HG03520 (cell line): ENCODE measurements at regions not wholly inside any gene's neighbourhood (a gene's known extent, or its start where the extent isn't known, plus 50 kb on each side); places are given as distances from the start of the nearest gene placed in this dataset.
A peak's percentile ranks its signal among the peaks of the same experiment; 100 is the strongest.

ENCODE experiments used
- ATAC-seq: cut with Tn5 transposase; IDR thresholded peaks from one replicate; pipeline ENCODE4 v1.9.1; 2021; ENCODE audit warnings: mild to moderate bottlenecking, moderate library complexity; ENCODE audit not compliant: unreplicated experiment

- ATAC-seq = peak; percentile 80
Measured at GRCh38 chr9:14560194-14560593, 133.0 kb downstream of the ZDHHC21 start.

DNA sequence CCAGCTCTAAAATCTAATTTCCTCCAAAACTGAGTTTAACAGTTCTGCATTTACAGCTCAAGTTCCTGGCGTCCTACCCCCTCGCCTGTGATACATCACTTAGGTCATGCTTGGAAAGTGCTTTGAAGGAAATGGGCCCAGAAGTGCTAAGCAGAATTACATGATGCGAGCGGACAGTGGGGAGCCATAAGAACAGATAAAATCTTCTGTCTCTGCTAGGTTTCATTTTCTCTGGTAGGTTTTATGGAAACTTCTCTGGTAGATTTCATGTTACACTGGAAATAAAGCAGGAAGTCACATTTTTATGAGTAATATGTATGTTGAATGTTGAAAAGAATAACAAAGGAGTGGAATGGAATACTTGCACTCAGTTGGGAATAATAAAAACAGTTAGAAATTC lies 138.3 kb downstream of the ZDHHC21 start:
- no peak for ATAC-seq

GRCh38 chr9:14547245-14548060 lies 145.8 kb downstream of the ZDHHC21 start:
- ATAC-seq = no peak

DNA sequence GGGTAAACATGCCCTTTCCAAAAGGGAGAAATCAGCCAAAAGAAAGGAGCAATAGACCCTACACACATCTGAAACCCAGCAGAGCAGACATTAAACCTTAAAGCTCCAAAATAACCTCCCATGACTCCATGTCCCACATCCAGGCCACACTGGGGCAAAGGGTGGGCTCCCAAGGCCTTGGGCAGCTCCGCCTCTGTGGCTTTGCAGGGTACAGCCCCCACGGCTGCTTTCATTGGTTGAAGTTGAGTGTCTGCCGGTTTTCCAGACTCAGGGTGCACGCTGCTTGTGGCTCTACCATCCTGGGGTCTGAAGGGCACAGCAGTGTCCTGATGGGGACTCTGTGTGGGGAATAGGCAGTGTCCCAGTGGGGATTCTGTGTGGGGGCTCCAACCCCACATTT lies 146.5 kb downstream of the ZDHHC21 start:
- ATAC-seq = no peak

- ATAC-seq = no peak
Measured at GRCh38 chr9:14542071-14542470, 151.2 kb downstream of the ZDHHC21 start.

DNA sequence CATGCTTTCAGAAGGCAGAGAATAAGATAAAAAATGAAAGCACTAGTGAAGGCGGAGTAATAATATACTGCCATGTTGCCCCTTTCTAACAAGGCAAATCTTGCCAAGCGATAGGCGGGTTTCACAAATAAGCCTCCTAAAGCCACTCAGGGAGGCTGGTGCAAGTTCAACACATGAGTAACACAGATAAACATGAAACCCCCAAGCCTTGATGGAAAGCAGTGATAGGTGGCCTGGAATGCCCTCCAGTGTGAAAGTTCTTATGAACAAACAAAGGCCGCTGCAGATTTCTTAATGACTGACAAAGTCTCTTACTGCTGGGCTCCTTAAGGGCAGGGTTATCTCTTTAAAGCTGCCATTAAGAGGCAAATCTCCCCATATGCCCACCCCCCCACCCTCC lies 154.7 kb downstream of the ZDHHC21 start:
- ATAC-seq = no peak

- no peak for ATAC-seq
Measured at GRCh38 chr9:14535161-14535955, 157.9 kb downstream of the ZDHHC21 start.

DNA sequence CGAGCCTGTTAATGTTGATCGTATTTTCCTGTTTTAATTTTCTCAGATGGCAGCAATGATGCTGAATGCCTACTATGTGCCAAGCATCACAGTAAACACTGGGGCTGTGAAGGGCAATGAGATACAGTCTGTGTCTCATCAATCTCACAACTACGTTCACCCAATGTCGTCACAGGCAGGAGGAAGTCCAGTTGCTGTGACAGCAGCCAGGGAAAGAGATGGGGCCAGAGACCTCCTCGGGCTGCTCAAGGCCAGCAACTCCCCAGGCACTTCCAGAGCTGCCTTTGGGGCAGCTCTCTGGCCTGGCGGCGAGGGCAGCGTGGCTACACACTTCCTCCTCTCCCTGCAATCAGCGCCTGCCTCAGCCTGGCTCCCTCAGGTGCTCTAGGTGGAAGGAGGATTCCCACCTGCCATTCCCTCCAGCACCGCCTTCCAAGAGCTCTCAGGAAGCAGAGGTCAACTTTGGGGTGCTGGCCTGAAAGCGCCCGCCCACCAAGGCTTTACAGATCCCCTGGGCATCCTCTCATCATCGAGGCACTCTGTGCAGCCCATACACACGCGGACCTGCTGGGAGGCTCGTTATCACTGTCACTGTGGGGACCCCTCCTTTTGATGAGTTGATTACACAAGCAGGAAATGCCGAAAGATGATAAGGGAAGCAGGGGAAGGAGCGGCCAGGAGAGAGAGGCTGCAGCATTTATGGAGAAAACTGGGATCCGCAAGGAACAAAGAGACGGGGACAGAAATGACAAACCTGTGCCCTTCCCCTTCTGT lies 159.2 kb downstream of the ZDHHC21 start:
- ATAC-seq = no peak

GRCh38 chr9:14532456-14533115 lies 160.6 kb downstream of the ZDHHC21 start:
- no peak for ATAC-seq

DNA sequence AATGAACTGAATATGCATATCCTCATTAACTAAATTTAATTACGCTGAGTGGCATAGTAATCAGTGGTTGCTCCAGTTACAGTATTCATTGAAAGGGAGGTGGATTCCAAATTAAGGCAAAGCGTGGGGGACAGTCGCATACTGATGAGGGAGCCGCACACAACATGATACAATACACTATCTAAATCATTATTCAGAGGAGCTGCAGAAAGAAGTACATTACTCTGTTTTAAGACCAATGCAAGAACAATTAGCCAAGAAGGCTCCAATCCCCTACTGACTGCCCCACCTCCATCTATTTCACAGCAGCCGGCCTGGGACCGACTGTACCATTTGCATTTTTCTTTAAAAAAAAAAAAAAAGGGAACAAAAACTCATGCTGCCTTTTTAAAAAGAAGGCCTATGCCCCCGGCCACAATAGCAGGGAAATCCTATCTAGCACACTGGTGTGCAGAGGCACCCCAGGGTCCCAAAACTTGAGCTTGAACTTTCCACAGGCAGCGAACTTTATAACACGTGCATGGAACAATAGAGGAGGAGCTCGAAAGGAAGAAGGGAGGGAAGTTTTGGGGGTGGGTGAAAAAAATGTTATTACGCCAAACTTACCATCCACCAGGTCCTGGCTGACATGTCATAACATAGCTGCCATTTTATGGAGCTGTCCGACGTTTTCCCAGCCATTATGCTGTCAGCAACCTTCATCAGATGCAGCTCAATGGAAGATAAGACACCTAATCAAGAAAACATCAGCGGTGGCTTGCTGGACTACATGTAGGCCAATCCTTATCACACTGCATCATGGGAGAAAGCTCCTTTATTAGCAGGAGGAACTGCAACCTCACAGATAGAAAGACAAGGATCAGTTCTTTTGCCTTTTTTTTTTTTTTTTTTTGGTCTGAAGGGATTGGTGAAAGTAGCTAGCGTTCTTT lies 161.6 kb downstream of the ZDHHC21 start:
- no peak for ATAC-seq

GRCh38 chr9:14530841-14531240 lies 162.4 kb downstream of the ZDHHC21 start:
- no peak for ATAC-seq

DNA sequence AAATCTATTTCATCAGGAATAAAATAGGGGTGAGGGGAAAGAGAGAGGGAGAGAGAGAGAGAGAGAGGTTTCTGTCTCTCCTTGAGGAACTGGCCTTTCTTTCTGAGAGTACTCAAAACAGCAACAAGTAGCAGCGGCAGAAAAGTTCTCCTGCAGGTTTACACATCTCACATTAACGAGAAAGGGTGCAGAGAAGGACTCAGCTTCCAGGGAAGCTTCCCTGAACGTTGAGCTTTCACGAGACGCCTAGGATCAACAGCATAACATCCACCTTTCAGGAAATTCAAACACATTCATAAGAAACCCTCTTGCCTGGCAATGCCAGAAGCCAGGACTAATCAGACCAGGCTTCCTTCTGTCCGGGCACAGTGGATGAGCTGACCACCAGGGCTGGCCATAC lies 162.9 kb downstream of the ZDHHC21 start:
- ATAC-seq = no peak

DNA sequence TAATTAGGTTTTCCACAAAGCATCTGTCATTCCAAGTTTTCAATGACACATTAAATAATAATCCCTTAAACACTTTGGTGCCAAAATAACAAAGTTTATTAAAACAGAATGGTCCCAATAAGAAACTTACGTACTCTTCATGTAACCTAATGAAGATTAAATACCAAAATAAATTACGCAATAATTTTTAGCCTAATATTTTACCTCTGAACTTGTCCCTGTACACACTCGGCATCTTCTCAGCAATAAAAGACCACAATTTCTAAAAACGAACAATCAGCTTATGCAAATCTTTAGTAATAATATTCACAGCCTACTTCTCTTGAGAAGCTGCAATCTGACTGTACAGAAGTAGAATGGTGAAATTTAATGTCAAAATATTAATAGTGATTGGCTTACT lies 163.6 kb downstream of the ZDHHC21 start:
- no peak for ATAC-seq

DNA sequence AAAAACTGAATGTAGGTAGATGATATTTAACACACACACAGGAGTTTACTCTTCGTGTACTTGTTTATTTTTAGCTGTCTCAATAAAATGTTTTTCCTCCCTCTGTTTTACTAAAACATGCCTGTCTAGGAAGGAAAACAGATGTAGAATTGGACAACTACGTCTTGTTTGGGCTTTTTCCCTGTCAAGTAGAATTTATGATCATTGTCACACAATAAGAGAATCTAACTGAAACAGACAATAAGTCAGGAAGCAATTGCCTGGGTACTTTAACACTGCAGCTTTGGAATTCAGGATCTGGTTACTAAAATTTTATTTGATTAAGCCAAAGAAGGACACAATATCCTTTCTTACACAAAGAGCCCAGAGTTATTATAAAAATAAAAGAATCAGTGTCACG lies 164.2 kb downstream of the ZDHHC21 start:
- no peak for ATAC-seq

GRCh38 chr9:14526504-14526903 lies 166.7 kb downstream of the ZDHHC21 start:
- ATAC-seq = no peak

- ATAC-seq = no peak
Measured at GRCh38 chr9:14525856-14526255, 167.4 kb downstream of the ZDHHC21 start.

DNA sequence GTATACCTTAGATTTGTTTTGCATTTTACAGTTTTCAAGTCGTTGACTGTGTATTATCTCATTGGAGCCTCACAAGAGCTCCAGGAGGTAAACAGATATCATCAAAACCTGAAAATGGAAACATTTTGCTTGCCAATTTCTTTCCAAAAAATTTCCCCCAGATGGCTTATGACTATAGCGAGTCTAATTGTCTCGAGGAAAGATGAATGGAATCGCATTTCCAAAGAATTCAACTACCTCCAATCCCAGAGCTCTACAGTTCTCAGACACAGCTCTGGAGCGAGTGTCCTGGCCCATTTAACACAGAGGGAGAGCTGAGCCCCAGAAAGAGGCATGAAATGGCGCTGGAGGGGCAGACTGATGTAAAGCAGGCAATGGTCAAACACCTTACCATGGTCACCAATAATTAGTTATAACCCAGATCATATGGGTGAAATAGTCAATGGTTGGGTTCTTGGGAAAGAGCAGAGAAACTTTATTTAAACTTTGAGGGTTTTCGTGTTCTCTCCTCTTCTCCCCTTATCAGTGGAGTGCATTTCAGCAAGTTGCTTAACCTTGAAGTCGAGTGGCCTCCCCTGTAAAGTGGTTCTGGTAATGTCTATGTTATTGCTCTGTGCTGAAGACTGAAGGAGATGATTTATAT lies 168.2 kb downstream of the ZDHHC21 start:
- ATAC-seq = no peak

DNA sequence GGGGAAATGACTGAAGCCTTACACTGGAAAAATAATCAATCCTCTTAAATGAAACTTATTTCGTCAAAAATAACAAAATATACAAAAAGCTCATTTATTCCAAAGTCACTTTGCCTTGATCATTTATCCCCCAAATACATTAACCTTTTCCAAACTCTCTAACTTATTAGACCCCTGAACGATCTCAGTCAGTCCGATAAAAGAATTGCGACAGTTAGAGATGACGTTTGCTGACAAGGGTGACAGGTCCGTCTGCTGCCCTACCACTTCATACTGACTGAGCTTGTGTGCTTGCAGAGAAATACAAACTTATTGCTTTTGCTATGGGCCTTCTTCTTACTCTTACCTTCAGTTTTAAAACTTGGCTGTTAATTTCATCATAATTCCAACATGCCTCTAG lies 169.7 kb downstream of the ZDHHC21 start:
- no peak for ATAC-seq

DNA sequence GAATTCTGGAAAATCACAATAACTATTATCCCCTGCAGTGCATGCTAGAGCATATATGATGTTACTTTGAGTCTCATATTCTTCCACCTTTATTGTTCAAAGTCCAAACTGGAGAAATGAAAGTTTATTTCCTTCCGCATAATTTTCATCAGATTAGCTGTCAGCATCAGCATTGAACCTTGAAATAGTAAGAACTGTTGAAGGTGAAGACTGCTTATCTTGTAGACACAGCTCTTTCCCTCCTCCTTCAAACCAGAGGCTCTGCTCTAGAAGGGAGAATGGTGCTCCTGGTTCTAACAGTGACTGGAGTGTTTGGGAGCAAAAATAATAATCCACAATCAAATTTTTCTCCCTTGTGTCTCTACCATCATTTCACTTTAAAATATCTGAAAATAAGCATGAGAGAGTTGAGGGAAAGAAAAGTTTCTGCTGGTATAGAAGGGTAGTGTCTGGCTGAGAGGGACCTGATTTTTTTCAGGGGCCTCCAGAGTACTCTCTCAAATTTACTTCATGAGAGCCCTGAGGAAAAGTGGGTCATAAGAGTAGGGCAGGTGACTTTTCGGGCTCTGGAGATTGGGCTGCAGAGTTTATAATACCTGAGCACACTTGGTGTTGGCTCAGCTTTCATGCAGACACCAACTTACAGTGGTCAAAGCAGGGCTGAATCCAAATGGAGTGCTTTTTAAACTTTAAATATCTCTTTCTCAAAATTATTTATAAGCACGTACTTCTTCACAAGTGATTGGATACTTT lies 170.4 kb downstream of the ZDHHC21 start:
- no peak for ATAC-seq
